Panc1 (cell line): ENCODE measurements at regions not wholly inside any gene's neighbourhood (a gene's known extent, or its start where the extent isn't known, plus 50 kb on each side); places are given as distances from the start of the nearest gene placed in this dataset.

Source experiments
- ATAC-seq: fragments of 200-7000 bp; cut with Tn5 transposase; 2 replicates; pipeline ENCODE4 v1.9.1; 2020; ENCODE audit warnings: mild to moderate bottlenecking, moderate library complexity
- BruUV-seq: library from RNA; stranded (reverse); fragments of 400-500 nt; replicated peaks from 2 replicates; lab custom pipeline; 2021; lab: Mats Ljungman, UMichigan
- CTCF ChIA-PET: fragments of 300-600 bp; sonication (Branson Sonifier 250); formaldehyde crosslinking; loops from one replicate; lab custom pipeline; 2022; ENCODE audit warnings: antibody characterized with exemption; lab: Charles Lee
- POLR2A ChIA-PET: fragments of 300-600 bp; sonication (Branson Sonifier 250); formaldehyde crosslinking; loops from one replicate; lab custom pipeline; 2022; ENCODE audit warnings: antibody characterized with exemption; lab: Charles Lee
- DNase-seq: peaks from one replicate; pipeline ENCODE4 v3.0.0-alpha.2; 2010; ENCODE audit warnings: low read depth, low spot score
- H3K27ac ChIP-seq: 2 replicates; pipeline ENCODE4 v1.5.1; 2011; ENCODE audit warnings: mild to moderate bottlenecking, low read length, inconsistent platforms
- H3K27me3 ChIP-seq: fragments of 200-500 bp; sonication (Bioruptor generic); 2 replicates; pipeline ENCODE4 v1.6.0; 2014; ENCODE audit warnings: low read length, inconsistent platforms; ENCODE audit not compliant: control insufficient read depth, insufficient read depth
- H3K36me3 ChIP-seq: fragments of 200-500 bp; sonication (Bioruptor generic); 2 replicates; pipeline ENCODE4 v1.5.1; 2014; ENCODE audit warnings: inconsistent platforms, mild to moderate bottlenecking, low read length, moderate library complexity; ENCODE audit not compliant: control insufficient read depth, insufficient read depth
- H3K4me1 ChIP-seq: 2 replicates; pipeline ENCODE4 v1.5.1; 2011; ENCODE audit warnings: inconsistent platforms, mild to moderate bottlenecking, low read length, moderate library complexity; ENCODE audit not compliant: control insufficient read depth, insufficient read depth
- H3K4me3 ChIP-seq, 2 experiments: 2 replicates each; pipeline ENCODE4 v1.5.1; 2011 to 2012; ENCODE audit warnings: low read depth in 2 of 2, low read length in 2 of 2, mild to moderate bottlenecking in 2 of 2, inconsistent platforms in 1 of 2, moderate library complexity in 1 of 2
- H3K9me3 ChIP-seq: fragments of 200-500 bp; sonication (Bioruptor generic); 2 replicates; pipeline ENCODE4 v1.5.1; 2014; ENCODE audit warnings: low read depth, mild to moderate bottlenecking, inconsistent platforms, low read length, moderate library complexity; ENCODE audit not compliant: control insufficient read depth, insufficient read depth
- POLR2AphosphoS5 ChIP-seq: IDR thresholded peaks from 2 replicates; pipeline ENCODE4 v1.6.1; 2012; ENCODE audit warnings: mild to moderate bottlenecking, low read depth, low read length, moderate library complexity
- SIN3A ChIP-seq: IDR thresholded peaks from 2 replicates; pipeline ENCODE4 v1.6.1; 2012; ENCODE audit warnings: low read depth, mild to moderate bottlenecking, low read length, moderate library complexity, borderline replicate concordance; ENCODE audit not compliant: insufficient read depth
- TCF7L2 ChIP-seq: IDR thresholded peaks from 2 replicates; pipeline ENCODE4 v1.6.1; 2011; ENCODE audit warnings: mild to moderate bottlenecking, low read depth, low read length, inconsistent platforms
- in situ Hi-C: cut with HindIII; loops from 2 replicates; pipeline ENCODE4 v1.10.0; 2016; ENCODE audit warnings: low sequenced_read_pairs, low pct_unique_long_range_greater_than_20kb
- intact Hi-C: fragments of 100-400 bp; cut with micrococcal nuclease; formaldehyde crosslinking; loops from one replicate; pipeline ENCODE4 v1.10.0; 2022; ENCODE audit not compliant: unreplicated experiment
- TF ChIP-seq, protein P1 (sequence below), 2 experiments: IDR thresholded peaks; 2 replicates each; pipeline ENCODE4 v1.6.1; 2011 to 2012; ENCODE audit warnings: low read depth in 2 of 2, control low read depth in 1 of 2, low read length in 1 of 2, mild to moderate bottlenecking in 1 of 2, moderate library complexity in 1 of 2; ENCODE audit not compliant: insufficient read depth in 1 of 2
- TF ChIP-seq, protein P2 (sequence below): fragments of 450-650 bp; IDR thresholded peaks from 2 replicates; pipeline ENCODE4 v1.5.1; 2017; ENCODE audit warnings: mild to moderate bottlenecking

DNA sequence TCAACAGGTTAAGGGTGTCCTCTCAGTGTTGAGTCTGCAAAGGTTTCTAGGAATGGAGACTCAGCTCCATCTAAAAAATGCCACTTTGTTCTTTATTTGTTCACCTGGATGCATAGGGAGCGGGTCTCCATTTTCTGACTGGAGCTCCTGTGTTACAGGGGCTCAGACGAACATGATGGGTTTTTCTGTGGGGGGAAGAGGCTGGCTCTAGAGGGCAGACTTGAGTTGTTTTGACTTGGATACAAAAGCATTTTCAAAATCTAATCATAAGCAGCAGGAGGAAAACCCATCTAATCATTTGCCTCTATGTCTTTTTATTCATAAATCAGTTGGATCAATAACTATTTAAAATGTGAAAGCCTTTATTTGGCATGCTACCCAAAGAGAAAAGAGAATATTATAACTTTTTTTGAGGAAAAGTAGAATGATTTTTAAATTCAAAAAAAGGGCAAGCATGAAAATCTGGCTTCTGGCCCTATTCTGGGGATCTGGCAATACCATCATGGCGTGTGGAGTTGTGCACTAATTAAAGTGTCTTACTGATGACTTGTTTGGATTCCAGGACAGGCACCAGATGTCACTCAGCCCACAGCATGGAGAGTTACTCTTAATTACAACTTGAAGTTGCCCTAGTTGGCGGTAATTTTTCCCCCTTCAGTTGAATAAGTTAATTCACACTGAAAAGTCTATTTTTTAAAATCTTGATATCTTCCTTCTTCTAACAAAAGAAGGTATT, 594.9 kb downstream of the REEP3 start:
- no peaks in the 10 kb centered on the region for H3K4me1 ChIP-seq
- TF ChIP-seq, protein P1, sequence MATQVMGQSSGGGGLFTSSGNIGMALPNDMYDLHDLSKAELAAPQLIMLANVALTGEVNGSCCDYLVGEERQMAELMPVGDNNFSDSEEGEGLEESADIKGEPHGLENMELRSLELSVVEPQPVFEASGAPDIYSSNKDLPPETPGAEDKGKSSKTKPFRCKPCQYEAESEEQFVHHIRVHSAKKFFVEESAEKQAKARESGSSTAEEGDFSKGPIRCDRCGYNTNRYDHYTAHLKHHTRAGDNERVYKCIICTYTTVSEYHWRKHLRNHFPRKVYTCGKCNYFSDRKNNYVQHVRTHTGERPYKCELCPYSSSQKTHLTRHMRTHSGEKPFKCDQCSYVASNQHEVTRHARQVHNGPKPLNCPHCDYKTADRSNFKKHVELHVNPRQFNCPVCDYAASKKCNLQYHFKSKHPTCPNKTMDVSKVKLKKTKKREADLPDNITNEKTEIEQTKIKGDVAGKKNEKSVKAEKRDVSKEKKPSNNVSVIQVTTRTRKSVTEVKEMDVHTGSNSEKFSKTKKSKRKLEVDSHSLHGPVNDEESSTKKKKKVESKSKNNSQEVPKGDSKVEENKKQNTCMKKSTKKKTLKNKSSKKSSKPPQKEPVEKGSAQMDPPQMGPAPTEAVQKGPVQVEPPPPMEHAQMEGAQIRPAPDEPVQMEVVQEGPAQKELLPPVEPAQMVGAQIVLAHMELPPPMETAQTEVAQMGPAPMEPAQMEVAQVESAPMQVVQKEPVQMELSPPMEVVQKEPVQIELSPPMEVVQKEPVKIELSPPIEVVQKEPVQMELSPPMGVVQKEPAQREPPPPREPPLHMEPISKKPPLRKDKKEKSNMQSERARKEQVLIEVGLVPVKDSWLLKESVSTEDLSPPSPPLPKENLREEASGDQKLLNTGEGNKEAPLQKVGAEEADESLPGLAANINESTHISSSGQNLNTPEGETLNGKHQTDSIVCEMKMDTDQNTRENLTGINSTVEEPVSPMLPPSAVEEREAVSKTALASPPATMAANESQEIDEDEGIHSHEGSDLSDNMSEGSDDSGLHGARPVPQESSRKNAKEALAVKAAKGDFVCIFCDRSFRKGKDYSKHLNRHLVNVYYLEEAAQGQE (IDR thresholded peaks at IDR 0.05; ENCODE audit: insufficient read depth in 1 of 2, low read depth in 2 of 2, low read length in 1 of 2) = no peak
- TF ChIP-seq, protein P2, sequence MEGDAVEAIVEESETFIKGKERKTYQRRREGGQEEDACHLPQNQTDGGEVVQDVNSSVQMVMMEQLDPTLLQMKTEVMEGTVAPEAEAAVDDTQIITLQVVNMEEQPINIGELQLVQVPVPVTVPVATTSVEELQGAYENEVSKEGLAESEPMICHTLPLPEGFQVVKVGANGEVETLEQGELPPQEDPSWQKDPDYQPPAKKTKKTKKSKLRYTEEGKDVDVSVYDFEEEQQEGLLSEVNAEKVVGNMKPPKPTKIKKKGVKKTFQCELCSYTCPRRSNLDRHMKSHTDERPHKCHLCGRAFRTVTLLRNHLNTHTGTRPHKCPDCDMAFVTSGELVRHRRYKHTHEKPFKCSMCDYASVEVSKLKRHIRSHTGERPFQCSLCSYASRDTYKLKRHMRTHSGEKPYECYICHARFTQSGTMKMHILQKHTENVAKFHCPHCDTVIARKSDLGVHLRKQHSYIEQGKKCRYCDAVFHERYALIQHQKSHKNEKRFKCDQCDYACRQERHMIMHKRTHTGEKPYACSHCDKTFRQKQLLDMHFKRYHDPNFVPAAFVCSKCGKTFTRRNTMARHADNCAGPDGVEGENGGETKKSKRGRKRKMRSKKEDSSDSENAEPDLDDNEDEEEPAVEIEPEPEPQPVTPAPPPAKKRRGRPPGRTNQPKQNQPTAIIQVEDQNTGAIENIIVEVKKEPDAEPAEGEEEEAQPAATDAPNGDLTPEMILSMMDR = peak; percentile 76
- TF ChIP-seq TCF7L2 = no peak
- CTCF ChIA-PET = interaction anchor here (0.6 kb wide), 1 partner anchor 182 kb away, joined by 3 read pairs; no protein-coding TSS in a partner anchor
- POLR2A ChIA-PET = no interaction called here
- no peak overlapping the region for H3K4me3 ChIP-seq
- H3K27me3 ChIP-seq = no peaks in the 10 kb centered on the region
- intact Hi-C loops = no loop called here
- no peak overlapping the region for H3K27ac ChIP-seq
- no TSS peak for BruUV-seq
- ATAC-seq = peak; percentile 51; the same call in 1 of the 2 replicates
- H3K9me3 ChIP-seq = no peaks in the 10 kb centered on the region
- no peaks in the 10 kb centered on the region for H3K36me3 ChIP-seq
- in situ Hi-C loops = no loop called here
- DNase-seq = no peak

DNA sequence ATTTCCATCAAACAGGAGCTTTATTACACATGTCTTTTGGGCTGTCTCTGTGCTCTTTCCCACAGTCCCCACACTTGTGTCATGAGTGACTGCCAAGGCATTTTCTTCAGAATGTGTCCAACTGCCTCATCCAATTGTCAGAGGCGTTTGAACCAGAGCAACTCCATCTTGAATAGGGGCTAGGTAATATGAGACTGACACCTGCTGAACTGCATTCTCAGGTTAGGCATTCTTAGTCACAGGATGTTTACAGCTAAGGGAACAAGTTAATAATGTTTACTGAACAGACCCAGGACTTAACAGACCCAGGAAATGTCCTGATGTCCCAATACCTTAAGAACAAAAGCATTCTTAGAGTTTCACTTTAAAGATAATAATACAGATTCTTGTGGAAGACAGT, 595.5 kb downstream of the REEP3 start:
- in situ Hi-C loops = no loop called here
- no peak for ATAC-seq
- H3K27me3 ChIP-seq = no peaks in the 10 kb centered on the region
- intact Hi-C loops = no loop called here
- no peaks in the 10 kb centered on the region for H3K36me3 ChIP-seq
- TF ChIP-seq, protein P2 = no peak
- TF ChIP-seq TCF7L2 = no peak
- TF ChIP-seq POLR2AphosphoS5 = no peak
- TF ChIP-seq SIN3A = no peak
- TF ChIP-seq, protein P1 (IDR thresholded peaks at IDR 0.05; ENCODE audit: insufficient read depth in 1 of 2, low read depth in 2 of 2, low read length in 1 of 2) = no peak
- ChIA-PET CTCF (no interaction called here), POLR2A (no interaction called here)
- no peak overlapping the region for H3K27ac ChIP-seq
- H3K4me1 ChIP-seq = no peaks in the 10 kb centered on the region
- H3K4me3 ChIP-seq = no peak overlapping the region
- BruUV-seq = no TSS peak
- DNase-seq = no peak
- H3K9me3 ChIP-seq = no peaks in the 10 kb centered on the region
